PC-3 (cell line): ENCODE measurements at regions not wholly inside any gene's neighbourhood (a gene's known extent, or its start where the extent isn't known, plus 50 kb on each side); places are given as distances from the start of the nearest gene placed in this dataset.

ENCODE experiments used
- ATAC-seq: fragments of 200-7000 bp; cut with Tn5 transposase; 2 replicates; pipeline ENCODE4 v1.9.1; 2020; ENCODE audit warnings: mild to moderate bottlenecking, moderate library complexity
- BruUV-seq: library from RNA; stranded (reverse); fragments of 400-500 nt; replicated peaks from 2 replicates; lab custom pipeline; 2021; lab: Mats Ljungman, UMichigan
- CTCF ChIA-PET: fragments of 300-600 bp; sonication (Branson Sonifier 250); formaldehyde crosslinking; loops from one replicate; lab custom pipeline; 2022; ENCODE audit warnings: antibody characterized with exemption; lab: Charles Lee
- POLR2A ChIA-PET: fragments of 300-600 bp; sonication (Branson Sonifier 250); formaldehyde crosslinking; loops from one replicate; lab custom pipeline; 2022; ENCODE audit warnings: antibody characterized with exemption; ENCODE audit not compliant: unreplicated experiment; lab: Charles Lee
- DNase-seq: peaks from one replicate; pipeline ENCODE4 v3.0.0-alpha.2; 2015
- H2AFZ ChIP-seq: fragments of 300-600 bp; sonication (generic); 2 replicates; pipeline ENCODE4 v1.6.0; 2016; ENCODE audit warnings: antibody characterized with exemption, low read length
- H3F3A ChIP-seq: fragments of 300-600 bp; sonication (generic); one replicate; pipeline ENCODE4 v1.6.0; 2017; ENCODE audit warnings: antibody characterized with exemption, low read length, control low read depth, mild to moderate bottlenecking; ENCODE audit not compliant: unreplicated experiment
- H3K27ac ChIP-seq: fragments of 300-600 bp; sonication (generic); 2 replicates; pipeline ENCODE4 v1.5.1; 2016; ENCODE audit warnings: mild to moderate bottlenecking, low read length
- H3K27me3 ChIP-seq: fragments of 300-600 bp; sonication (generic); 2 replicates; pipeline ENCODE4 v1.6.1; 2016; ENCODE audit warnings: low read length, mixed read lengths
- H3K36me3 ChIP-seq: fragments of 300-600 bp; sonication (generic); 2 replicates; pipeline ENCODE4 v1.6.1; 2016; ENCODE audit warnings: low read depth, mixed run types, low read length, mixed read lengths
- H3K4me1 ChIP-seq: fragments of 300-600 bp; sonication (generic); 2 replicates; pipeline ENCODE4 v1.5.1; 2016; ENCODE audit warnings: low read length; ENCODE audit not compliant: insufficient read depth
- H3K4me2 ChIP-seq: fragments of 300-600 bp; sonication (generic); 2 replicates; pipeline ENCODE4 v1.6.0; 2016; ENCODE audit warnings: low read length
- H3K4me3 ChIP-seq: fragments of 300-600 bp; sonication (generic); 2 replicates; pipeline ENCODE4 v1.5.1; 2016; ENCODE audit warnings: mild to moderate bottlenecking, low read length, mixed read lengths
- H3K79me2 ChIP-seq: fragments of 300-600 bp; sonication (generic); 2 replicates; pipeline ENCODE4 v1.6.1; 2017; ENCODE audit warnings: low read length, mixed read lengths
- H3K9ac ChIP-seq: fragments of 300-600 bp; sonication (generic); 2 replicates; pipeline ENCODE4 v1.6.0; 2016; ENCODE audit warnings: mild to moderate bottlenecking, low read length
- H3K9me2 ChIP-seq: fragments of 300-600 bp; sonication (generic); replicated peaks from 2 replicates; pipeline ENCODE4 v1.6.1; 2016; ENCODE audit warnings: mixed run types, low read length, mixed read lengths
- H3K9me3 ChIP-seq: fragments of 300-600 bp; sonication (generic); 2 replicates; pipeline ENCODE4 v1.6.1; 2016; ENCODE audit warnings: low read length, mixed read lengths
- H4K20me1 ChIP-seq: fragments of 300-600 bp; sonication (generic); 2 replicates; pipeline ENCODE4 v1.6.1; 2016; ENCODE audit warnings: low read length, mixed read lengths
- CTCF ChIP-seq: fragments of 300-600 bp; sonication (generic); conservative IDR thresholded peaks from 2 replicates; pipeline ENCODE4 v1.5.1; 2017; ENCODE audit warnings: antibody characterized with exemption, low read depth, mild to moderate bottlenecking, low read length
- EZH2 ChIP-seq: fragments of 300-600 bp; sonication (generic); IDR thresholded peaks from one replicate; pipeline ENCODE4 v1.6.1; 2017; ENCODE audit warnings: antibody characterized with exemption, mild to moderate bottlenecking, low read length; ENCODE audit not compliant: unreplicated experiment
- EZH2phosphoT487 ChIP-seq: fragments of 300-600 bp; sonication (generic); IDR thresholded peaks from 2 replicates; pipeline ENCODE4 v1.6.1; 2018; ENCODE audit warnings: mild to moderate bottlenecking, antibody characterized with exemption, low read length, borderline replicate concordance
- intact Hi-C: fragments of 100-400 bp; cut with micrococcal nuclease; formaldehyde crosslinking; loops from 2 replicates; pipeline ENCODE4 v1.9.0; 2023

DNA sequence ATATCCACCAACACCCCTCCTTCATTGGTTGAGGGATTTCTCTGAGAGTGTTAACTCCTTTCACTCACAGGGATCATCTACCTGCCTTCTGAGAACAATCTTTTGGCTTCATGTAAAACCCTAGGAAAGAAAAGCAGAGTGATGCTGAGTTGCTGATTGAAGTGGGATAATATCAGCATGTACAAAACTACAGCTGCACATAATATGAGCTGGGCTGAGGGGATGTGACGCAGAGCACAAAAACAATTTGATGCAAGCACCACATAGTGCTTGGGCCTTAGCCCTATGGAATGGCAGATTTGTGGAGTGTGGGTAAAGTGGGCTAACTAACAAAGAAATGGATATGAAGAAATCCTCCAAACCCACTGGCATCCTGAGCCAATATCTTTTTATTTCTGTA, 267.6 kb upstream of the KCNH8 start:
- BruUV-seq = no TSS peak
- H3K9ac ChIP-seq = no peak overlapping the region
- no peaks in the 10 kb centered on the region for H4K20me1 ChIP-seq
- H3F3A ChIP-seq = no peaks in the 10 kb centered on the region
- DNase-seq (no peak), ATAC-seq (no peak)
- H3K9me3 ChIP-seq = no peaks in the 10 kb centered on the region
- no peak overlapping the region for H3K27ac ChIP-seq
- CTCF ChIA-PET = no interaction called here
- no peaks in the 10 kb centered on the region for H3K9me2 ChIP-seq
- H3K4me3 ChIP-seq = no peak overlapping the region
- POLR2A ChIA-PET = no interaction called here
- no peak overlapping the region for H2AFZ ChIP-seq
- no peaks in the 10 kb centered on the region for H3K79me2 ChIP-seq
- intact Hi-C loops = no loop called here
- H3K36me3 ChIP-seq = no peaks in the 10 kb centered on the region
- peaks cover 7% of the 10 kb centered on the region for H3K4me1 ChIP-seq
- no peaks in the 10 kb centered on the region for H3K27me3 ChIP-seq
- TF ChIP-seq CTCF = no peak
- no peak for TF ChIP-seq EZH2phosphoT487
- no peak for TF ChIP-seq EZH2
- H3K4me2 ChIP-seq = no peak overlapping the region

- Histone ChIP-seq H3F3A (no peaks in the 10 kb centered on the region), H3K4me3 (no peak overlapping the region), H3K9me3 (no peaks in the 10 kb centered on the region), H3K36me3 (no peaks in the 10 kb centered on the region), H3K4me1 (peaks cover 18% of the 10 kb centered on the region), H3K27me3 (no peaks in the 10 kb centered on the region), H3K9ac (no peak overlapping the region), H3K79me2 (no peaks in the 10 kb centered on the region), H3K4me2 (no peak overlapping the region), H4K20me1 (no peaks in the 10 kb centered on the region), H3K27ac (no peak overlapping the region), H2AFZ (no peak overlapping the region), H3K9me2 (no peaks in the 10 kb centered on the region)
- intact Hi-C loops = no loop called here
- CTCF ChIA-PET = no interaction called here
- TF ChIP-seq CTCF (peak; percentile 60), EZH2 (no peak)
- POLR2A ChIA-PET = no interaction called here
- BruUV-seq = no TSS peak
- ATAC-seq (peak; percentile 58), DNase-seq (peak; percentile 23)
Observed at GRCh38 chr3:18872466-18872865, 275.8 kb upstream of the KCNH8 start.

GRCh38 chr3:18870642-18871041, 277.7 kb upstream of the KCNH8 start:
- H3K4me1 ChIP-seq = peaks cover 14% of the 10 kb centered on the region
- POLR2A ChIA-PET = no interaction called here
- peak; percentile 64 for ATAC-seq

More at GRCh38 chr3:18870642-18871041, 277.7 kb upstream of the KCNH8 start:
- TF ChIP-seq CTCF = no peak
- no peak for TF ChIP-seq EZH2
- TF ChIP-seq EZH2phosphoT487 = no peak
- Histone ChIP-seq H3K79me2 (no peaks in the 10 kb centered on the region), H2AFZ (no peak overlapping the region), H3K27me3 (no peaks in the 10 kb centered on the region), H3K9ac (no peak overlapping the region), H3K4me2 (no peak overlapping the region), H3K9me3 (no peaks in the 10 kb centered on the region), H4K20me1 (no peaks in the 10 kb centered on the region), H3K4me3 (no peak overlapping the region), H3K36me3 (no peaks in the 10 kb centered on the region), H3K9me2 (no peaks in the 10 kb centered on the region), H3F3A (no peaks in the 10 kb centered on the region), H3K27ac (no peak overlapping the region)
- CTCF ChIA-PET = no interaction called here
- BruUV-seq = no TSS peak
- intact Hi-C loops = no loop called here
- peak; percentile 59 for DNase-seq
